ENCODE measurements at regions not wholly inside any gene's neighbourhood (a gene's known extent, or its start where the extent isn't known, plus 50 kb on each side); places are given as distances from the start of the nearest gene placed in this dataset.

GRCh38 chr5:2251298-2251697 is 368.6 kb upstream of the IRX4 start:
- intact Hi-C loops (cut with micrococcal nuclease) = no loop called here

GRCh38 chr5:2250365-2250950 is 367.7 kb upstream of the IRX4 start:
- intact Hi-C loops (cut with micrococcal nuclease) = no loop called here

- intact Hi-C loops (cut with micrococcal nuclease) = no loop called here
Measured at GRCh38 chr5:2249442-2249841, 366.7 kb upstream of the IRX4 start.

- intact Hi-C loops (cut with micrococcal nuclease) = no loop called here
Measured at GRCh38 chr5:2249026-2249425, 366.3 kb upstream of the IRX4 start.

GRCh38 chr5:2242539-2242938 is 359.8 kb upstream of the IRX4 start:
- intact Hi-C loops (cut with micrococcal nuclease) = no loop called here

GRCh38 chr5:2241842-2242241 is 359.1 kb upstream of the IRX4 start:
- intact Hi-C loops (cut with micrococcal nuclease) = no loop called here

- intact Hi-C loops (cut with micrococcal nuclease) = no loop called here
Measured at GRCh38 chr5:2240118-2240904, 357.6 kb upstream of the IRX4 start.

- intact Hi-C loops (cut with micrococcal nuclease) = no loop called here
Measured at GRCh38 chr5:2239201-2239910, 356.6 kb upstream of the IRX4 start.

- intact Hi-C loops (cut with micrococcal nuclease) = no loop called here
Measured at GRCh38 chr5:2238732-2239131, 356.0 kb upstream of the IRX4 start.

GRCh38 chr5:2227433-2227832 is 344.7 kb upstream of the IRX4 start:
- intact Hi-C loops (cut with micrococcal nuclease) = no loop called here

- intact Hi-C loops (cut with micrococcal nuclease) = no loop called here
Measured at GRCh38 chr5:2224689-2225088, 342.0 kb upstream of the IRX4 start.

GRCh38 chr5:2223303-2223702 is 340.6 kb upstream of the IRX4 start:
- intact Hi-C loops (cut with micrococcal nuclease) = no loop called here

GRCh38 chr5:2222246-2222992 is 339.7 kb upstream of the IRX4 start:
- intact Hi-C loops (cut with micrococcal nuclease) = no loop called here

GRCh38 chr5:2221450-2221849 is 338.7 kb upstream of the IRX4 start:
- intact Hi-C loops (cut with micrococcal nuclease) = no loop called here

GRCh38 chr5:2220741-2221140 is 338.0 kb upstream of the IRX4 start:
- intact Hi-C loops (cut with micrococcal nuclease) = no loop called here

GRCh38 chr5:2219149-2219776 is 336.5 kb upstream of the IRX4 start:
- intact Hi-C loops (cut with micrococcal nuclease) = no loop called here

- intact Hi-C loops (cut with micrococcal nuclease) = no loop called here
Measured at GRCh38 chr5:2217219-2217618, 334.5 kb upstream of the IRX4 start.

- intact Hi-C loops (cut with micrococcal nuclease) = no loop called here
Measured at GRCh38 chr5:2214910-2215590, 332.3 kb upstream of the IRX4 start.

- intact Hi-C loops (cut with micrococcal nuclease) = no loop called here
Measured at GRCh38 chr5:2213121-2213730, 330.5 kb upstream of the IRX4 start.

GRCh38 chr5:2212481-2212880 is 329.8 kb upstream of the IRX4 start:
- intact Hi-C loops (cut with micrococcal nuclease) = no loop called here

- intact Hi-C loops (cut with micrococcal nuclease) = no loop called here
Measured at GRCh38 chr5:2208239-2208544, 325.5 kb upstream of the IRX4 start.
